ENCODE measurements at regions not wholly inside any gene's neighbourhood (a gene's known extent, or its start where the extent isn't known, plus 50 kb on each side); places are given as distances from the start of the nearest gene placed in this dataset.

DNA sequence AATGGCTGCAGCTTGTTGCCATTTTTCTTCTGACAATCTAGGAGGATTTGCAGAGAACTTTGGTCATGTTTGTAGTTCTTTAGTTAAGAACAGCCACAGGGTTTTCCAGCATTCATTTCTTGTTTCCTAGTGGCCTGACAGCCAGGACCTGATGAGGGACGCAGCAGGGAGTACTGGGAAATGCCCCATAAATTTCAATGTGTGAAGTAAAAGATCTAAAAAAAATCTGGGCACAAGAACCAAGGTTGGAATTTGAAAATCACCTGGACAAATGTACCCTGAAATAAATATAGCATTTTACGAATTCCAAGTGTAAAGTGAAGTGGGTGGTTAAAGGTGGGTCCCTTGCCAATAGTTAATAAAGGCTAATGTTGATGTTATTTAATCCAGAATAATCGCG is 195.0 kb downstream of the ZIC1 start:
- no peak for DNase-seq

DNA sequence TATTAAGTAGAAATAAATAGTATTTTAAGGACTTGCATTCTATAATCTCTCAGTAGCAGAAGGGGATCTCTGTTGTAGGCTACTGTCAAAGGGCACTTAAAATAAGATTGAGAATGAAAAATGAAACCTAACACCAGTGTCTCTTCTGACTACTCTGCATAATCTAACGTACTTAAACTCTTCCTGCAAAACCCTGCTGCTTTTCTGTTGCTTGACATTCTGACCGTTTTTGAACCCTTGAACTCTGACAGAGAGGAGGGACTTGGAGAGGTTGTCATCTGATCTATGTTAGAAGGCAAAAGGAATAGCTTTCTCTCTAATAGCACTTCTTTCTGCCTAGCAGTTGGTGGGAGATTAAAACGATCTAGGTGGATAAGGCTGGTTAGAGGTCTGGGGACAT is 204.6 kb downstream of the ZIC1 start:
- DNase-seq = no peak

GRCh38 chr3:147614210-147614609 is 205.0 kb downstream of the ZIC1 start:
- no peak for DNase-seq

DNA sequence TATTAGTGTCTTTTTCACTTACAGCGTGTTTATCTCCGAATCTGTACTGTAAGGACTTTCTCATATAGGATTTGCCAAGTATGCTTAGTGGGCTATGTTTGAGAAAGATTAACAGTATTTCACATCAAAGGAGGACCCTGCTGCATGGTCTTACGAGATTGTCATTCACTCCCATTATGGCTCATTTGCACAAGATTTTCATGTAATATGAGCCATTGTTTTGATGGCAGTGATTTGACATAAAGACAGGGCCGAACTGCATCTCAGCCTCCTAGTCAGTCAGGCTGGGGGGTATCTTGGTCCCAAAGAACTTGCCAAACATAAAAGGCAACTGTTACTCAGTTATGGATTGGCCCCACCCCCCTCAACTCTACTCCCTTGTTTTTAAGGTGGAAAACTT is 205.9 kb downstream of the ZIC1 start:
- no peak for DNase-seq

DNA sequence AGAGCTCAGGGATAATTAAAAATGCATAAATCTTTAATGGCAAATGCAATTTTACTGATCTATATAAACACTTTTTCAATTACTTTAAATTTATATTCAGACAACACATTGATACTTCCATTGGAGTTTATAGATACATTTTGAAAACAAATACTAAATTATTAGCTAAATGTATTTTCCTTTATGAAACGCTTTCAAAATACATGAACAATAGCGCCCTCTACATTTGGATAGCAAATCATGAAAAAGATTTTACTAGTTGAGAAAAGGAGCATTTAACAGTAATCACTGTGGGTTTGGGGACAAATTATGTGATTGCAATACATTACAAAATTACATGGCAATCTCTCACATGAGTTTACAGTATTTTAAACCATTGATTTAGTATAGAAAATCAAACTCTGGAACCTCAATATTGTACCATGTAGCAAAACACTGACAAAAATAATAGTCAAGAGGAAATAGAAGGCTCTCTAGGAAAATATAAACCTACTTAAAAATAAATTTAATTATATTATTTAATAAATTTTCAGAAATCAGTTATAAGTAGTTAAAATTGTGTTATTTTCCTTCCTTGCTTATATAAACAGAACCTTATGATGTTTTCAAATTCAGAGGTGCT is 207.9 kb downstream of the ZIC1 start:
- DNase-seq = no peak

DNA sequence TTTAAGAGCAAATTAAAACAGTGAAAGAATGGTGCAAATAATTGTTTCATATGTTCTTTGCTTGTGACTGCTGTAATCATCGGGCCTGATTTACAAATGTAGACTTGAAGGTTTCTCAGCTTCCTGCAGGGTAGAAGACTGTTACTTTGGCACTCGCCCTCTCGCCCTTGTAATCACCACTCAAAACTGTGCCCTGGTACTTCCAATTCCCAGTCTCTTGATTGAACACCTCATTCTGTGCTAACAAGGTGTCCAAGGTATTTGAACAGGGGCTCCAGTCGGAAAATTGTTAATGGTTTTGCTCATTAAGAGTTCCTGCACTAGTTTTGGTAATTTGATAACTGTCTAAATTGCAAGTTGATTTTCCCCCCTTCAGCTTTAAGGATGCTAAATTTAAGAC is 209.5 kb downstream of the ZIC1 start:
- no peak for DNase-seq

- DNase-seq = no peak
These were observed 210.9 kb downstream of the ZIC1 start for GRCh38 chr3:147619921-147620560.

DNA sequence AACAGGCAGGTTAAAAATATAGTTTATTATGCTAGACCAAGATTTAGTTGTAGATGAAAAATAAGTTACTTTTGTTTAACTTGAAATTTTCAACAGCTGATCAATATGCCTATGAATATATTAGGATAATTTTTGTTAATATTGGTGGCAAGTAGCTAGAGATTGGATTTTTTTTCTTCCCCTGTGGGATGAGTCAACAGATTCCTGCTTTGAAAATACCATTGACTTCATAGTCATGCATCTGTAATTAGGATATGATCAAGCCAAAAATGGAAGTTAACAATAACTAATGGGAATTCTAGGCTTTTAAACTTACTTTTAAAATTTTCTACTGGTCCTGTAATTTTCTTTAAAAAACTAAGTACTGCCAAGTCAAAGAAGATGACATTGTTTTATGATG is 211.7 kb downstream of the ZIC1 start:
- no peak for DNase-seq

- DNase-seq = no peak
These were observed 221.8 kb downstream of the ZIC1 start for GRCh38 chr3:147630921-147631415.

DNA sequence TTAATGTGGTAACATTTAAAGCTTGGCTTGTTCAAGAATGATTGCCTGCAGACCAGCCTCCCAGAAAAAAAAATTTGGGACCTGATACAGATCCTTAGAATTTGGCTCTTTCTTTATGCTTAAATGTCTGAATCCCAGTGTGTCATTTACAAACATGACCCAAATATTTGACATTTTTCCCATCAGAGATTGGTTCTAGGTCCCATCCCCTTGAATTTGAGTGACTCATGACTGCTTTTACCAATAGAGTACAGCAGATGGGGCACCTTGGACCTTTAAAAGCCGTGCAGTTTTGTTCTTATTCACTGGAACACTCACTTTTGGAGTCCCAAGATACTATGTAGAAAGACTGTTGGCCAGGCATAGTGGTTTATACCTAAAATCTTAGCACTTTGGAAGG is 231.6 kb downstream of the ZIC1 start:
- no peak for DNase-seq

GRCh38 chr3:147645761-147646160 is 236.6 kb downstream of the ZIC1 start:
- no peak for DNase-seq

GRCh38 chr3:147649475-147649874 is 240.3 kb downstream of the ZIC1 start:
- no peak for DNase-seq

DNA sequence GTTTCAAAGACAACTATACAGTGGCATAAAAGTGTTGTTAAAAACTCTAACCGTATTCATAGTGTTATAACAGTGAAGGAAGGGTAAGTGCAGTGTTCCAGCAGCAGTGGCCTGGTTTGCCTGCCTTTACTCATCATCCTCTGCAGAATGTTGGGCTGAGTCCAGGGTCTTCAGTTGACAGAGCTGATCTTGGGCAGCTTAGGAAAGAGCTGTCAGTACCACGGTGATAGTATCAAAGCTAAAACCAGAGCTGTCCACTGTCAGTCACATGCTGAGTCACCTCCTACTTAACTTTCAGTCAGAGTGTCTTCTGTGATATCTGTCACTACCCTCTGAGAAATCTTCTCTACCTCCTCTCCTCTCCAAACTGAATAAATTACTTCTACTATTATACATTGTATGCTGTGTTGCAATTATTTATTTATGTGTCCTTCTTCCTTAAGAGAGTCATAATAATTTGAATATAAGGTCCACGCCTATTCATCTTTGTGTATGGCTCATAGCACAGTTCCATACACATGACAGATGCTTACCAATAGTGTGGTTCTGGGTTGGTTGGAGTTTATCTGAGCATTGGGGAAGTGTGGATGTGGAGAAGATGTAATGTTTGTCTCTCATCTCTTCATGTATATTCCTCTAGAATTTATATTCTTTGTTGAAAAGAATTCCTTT is 242.1 kb downstream of the ZIC1 start:
- no peak for DNase-seq

- DNase-seq = no peak
These were observed 243.6 kb downstream of the ZIC1 start for GRCh38 chr3:147652651-147653366.

GRCh38 chr3:147653367-147653923 is 244.3 kb downstream of the ZIC1 start:
- no peak for DNase-seq

- DNase-seq = no peak
These were observed 245.7 kb downstream of the ZIC1 start for GRCh38 chr3:147654827-147655226.

DNA sequence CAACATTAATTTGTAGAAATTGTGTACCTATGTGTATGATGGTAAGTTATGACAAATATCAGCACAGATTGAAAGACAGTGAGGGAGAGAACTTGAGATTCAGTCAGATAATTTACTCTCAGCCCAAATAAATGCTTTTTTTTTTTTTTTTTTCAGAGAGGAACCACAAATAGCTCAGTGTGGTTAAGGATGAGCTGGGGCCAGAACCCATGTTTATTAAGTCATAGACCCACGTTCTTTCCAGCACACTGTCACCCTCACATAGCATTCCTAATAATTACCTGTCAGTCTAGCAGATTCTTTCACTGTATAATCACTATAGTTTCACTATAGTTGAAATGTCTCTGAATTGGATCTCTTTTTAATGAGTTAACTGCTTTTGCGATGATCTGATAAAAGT is 246.1 kb downstream of the ZIC1 start:
- DNase-seq = no peak

GRCh38 chr3:147656023-147656422 is 246.9 kb downstream of the ZIC1 start:
- no peak for DNase-seq

DNA sequence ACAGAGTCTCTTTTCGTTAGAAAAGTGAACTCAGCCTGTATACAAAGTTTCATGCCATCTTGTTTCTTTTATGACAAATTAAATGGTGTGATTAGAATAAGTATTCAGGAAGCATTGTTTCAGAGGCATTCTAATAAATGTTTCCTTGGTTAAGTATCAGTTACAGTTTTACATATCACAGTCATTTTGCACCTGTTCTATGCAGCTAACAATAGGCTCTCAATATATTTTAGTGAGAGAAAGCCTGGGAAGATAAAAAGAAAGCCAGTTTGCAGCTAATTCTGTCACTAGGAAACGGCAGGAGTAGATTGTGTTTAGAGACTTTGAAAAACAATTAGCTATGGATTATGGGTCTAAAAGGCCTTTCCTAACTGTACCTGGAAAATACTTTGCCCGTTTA is 252.8 kb downstream of the ZIC1 start:
- DNase-seq = no peak

GRCh38 chr3:147662705-147663104 is 253.5 kb downstream of the ZIC1 start:
- no peak for DNase-seq

DNA sequence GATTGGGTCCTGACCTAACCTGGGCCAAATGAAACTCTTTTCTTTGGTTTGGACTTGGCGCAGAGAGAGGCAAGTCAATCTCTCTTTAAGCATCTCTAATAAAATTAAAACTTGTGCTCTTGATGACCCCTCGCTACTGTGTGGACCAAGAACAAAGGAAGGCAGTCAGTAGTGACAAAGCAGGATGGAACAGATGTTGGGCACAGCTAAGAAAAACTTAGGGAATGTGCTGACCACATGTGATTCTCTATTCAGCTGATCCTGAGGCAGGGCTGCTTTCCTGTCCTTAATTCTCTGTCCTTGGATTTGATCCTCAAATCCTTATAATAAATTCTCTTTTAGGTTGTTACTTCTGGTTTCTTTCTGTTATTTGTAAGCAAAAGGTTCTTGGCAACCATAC is 259.9 kb downstream of the ZIC1 start:
- no peak for DNase-seq

- no peak for DNase-seq
These were observed 262.9 kb downstream of the ZIC1 start for GRCh38 chr3:147672035-147672434.

DNA sequence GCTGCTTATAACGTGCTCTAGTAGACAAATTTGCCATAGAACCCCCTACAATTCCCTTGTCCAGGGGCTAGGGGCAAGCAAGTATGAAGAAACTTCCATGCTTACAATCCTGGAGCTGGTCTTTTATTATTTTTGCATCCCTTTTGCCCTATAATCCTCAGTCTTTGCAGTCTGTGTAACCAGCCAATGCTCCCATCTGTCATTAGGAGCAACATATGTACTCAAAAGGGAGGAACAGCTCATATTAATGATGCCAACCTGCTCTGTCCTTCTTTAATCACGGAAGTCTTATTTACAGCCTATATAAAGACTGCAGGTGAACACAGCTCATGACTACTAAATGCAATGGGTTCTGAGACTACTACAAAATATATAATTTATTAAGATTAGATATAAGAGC is 263.3 kb downstream of the ZIC1 start:
- DNase-seq = no peak
